ENCODE measurements at regions not wholly inside any gene's neighbourhood (a gene's known extent, or its start where the extent isn't known, plus 50 kb on each side); places are given as distances from the start of the nearest gene placed in this dataset.
"Not testable (repeated sequence)": the region's sequence is repeated elsewhere in the genome, so short reads cannot be mapped to it uniquely, and the experiment has no call there.

- DNase-seq, result no peak
Observed at GRCh38 chr2:183829931-183830330, 705.7 kb downstream of the NUP35 start.

GRCh38 chr2:183837157-183837556 lies 712.9 kb downstream of the NUP35 start:
- DNase-seq, result no peak

GRCh38 chr2:183838295-183838694 lies 714.1 kb downstream of the NUP35 start:
- no peak for DNase-seq

- DNase-seq, result no peak
Observed at GRCh38 chr2:183840061-183840584, 715.9 kb downstream of the NUP35 start.

- not testable (repeated sequence) for DNase-seq
Observed at GRCh38 chr2:183849826-183850225, 725.6 kb downstream of the NUP35 start.

GRCh38 chr2:183859129-183859528 lies 734.9 kb downstream of the NUP35 start:
- DNase-seq, result no peak

GRCh38 chr2:183866666-183867065 lies 731.7 kb upstream of the ZNF804A start:
- DNase-seq, result no peak

- no peak for DNase-seq
Observed at GRCh38 chr2:183867206-183867605, 731.1 kb upstream of the ZNF804A start.

- no peak for DNase-seq
Observed at GRCh38 chr2:183868153-183868552, 730.2 kb upstream of the ZNF804A start.

- no peak for DNase-seq
Observed at GRCh38 chr2:183868707-183869106, 729.6 kb upstream of the ZNF804A start.

GRCh38 chr2:183872131-183872530 lies 726.2 kb upstream of the ZNF804A start:
- no peak for DNase-seq

GRCh38 chr2:183881978-183882377 lies 716.4 kb upstream of the ZNF804A start:
- DNase-seq, result no peak

GRCh38 chr2:183892315-183892941 lies 705.9 kb upstream of the ZNF804A start:
- no peak for DNase-seq

- no peak for DNase-seq
Observed at GRCh38 chr2:183898641-183899040, 699.7 kb upstream of the ZNF804A start.

- DNase-seq, result no peak
Observed at GRCh38 chr2:183901931-183902330, 696.4 kb upstream of the ZNF804A start.

- no peak for DNase-seq
Observed at GRCh38 chr2:183903026-183903425, 695.3 kb upstream of the ZNF804A start.

- DNase-seq, result not testable (repeated sequence)
Observed at GRCh38 chr2:183916041-183916440, 682.3 kb upstream of the ZNF804A start.

- no peak for DNase-seq
Observed at GRCh38 chr2:183919167-183919566, 679.2 kb upstream of the ZNF804A start.

- DNase-seq, result no peak
Observed at GRCh38 chr2:183919926-183920325, 678.4 kb upstream of the ZNF804A start.

GRCh38 chr2:183925281-183925680 lies 673.0 kb upstream of the ZNF804A start:
- DNase-seq, result no peak

- DNase-seq, result no peak
Observed at GRCh38 chr2:183926433-183926832, 671.9 kb upstream of the ZNF804A start.

GRCh38 chr2:183927406-183928325 lies 670.7 kb upstream of the ZNF804A start:
- DNase-seq, result no peak

GRCh38 chr2:183935005-183935404 lies 663.3 kb upstream of the ZNF804A start:
- DNase-seq, result no peak

- DNase-seq, result no peak
Observed at GRCh38 chr2:183937220-183937619, 661.1 kb upstream of the ZNF804A start.

All from NCI-H2081 treated with DMSO at 0.1 percent for 48 hours (cell line).